ENCODE measurements at regions not wholly inside any gene's neighbourhood (a gene's known extent, or its start where the extent isn't known, plus 50 kb on each side); places are given as distances from the start of the nearest gene placed in this dataset.

- no peak for DNase-seq
Measured at GRCh38 chr5:163369776-163370385, 67.5 kb upstream of the CCNG1 start.

- DNase-seq: no peak
Measured at GRCh38 chr5:163373436-163374084, 63.8 kb upstream of the CCNG1 start.

- DNase-seq: no peak
Measured at GRCh38 chr5:163377982-163378381, 59.4 kb upstream of the CCNG1 start.

GRCh38 chr5:163379298-163380155 lies 57.9 kb upstream of the CCNG1 start:
- no peak for DNase-seq

GRCh38 chr5:163381832-163382231 lies 55.6 kb upstream of the CCNG1 start:
- DNase-seq: no peak

- DNase-seq: no peak
Measured at GRCh38 chr5:163383754-163384153, 53.6 kb upstream of the CCNG1 start.

- no peak for DNase-seq
Measured at GRCh38 chr5:163384669-163385068, 52.7 kb upstream of the CCNG1 start.

- DNase-seq: no peak
Measured at GRCh38 chr5:163385271-163385670, 52.1 kb upstream of the CCNG1 start.

GRCh38 chr5:163385824-163386223 lies 51.6 kb upstream of the CCNG1 start:
- no peak for DNase-seq

GRCh38 chr5:163386352-163386751 lies 51.0 kb upstream of the CCNG1 start:
- no peak for DNase-seq

- DNase-seq: no peak
Measured at GRCh38 chr5:163387589-163388343, 49.6 kb upstream of the CCNG1 start.

Data from activated T-cell treated with anti-CD3 and anti-CD28 coated beads, Interleukin-2, amount 50 U/mL, for 48 hours (primary cell).